Prostate gland (tissue), 2 donors: ENCODE measurements at regions not wholly inside any gene's neighbourhood (a gene's known extent, or its start where the extent isn't known, plus 50 kb on each side); places are given as distances from the start of the nearest gene placed in this dataset.

ENCODE experiments used
- DNase-seq: peaks from one replicate; pipeline ENCODE4 v3.0.0-alpha.2; 2019; ENCODE audit warnings: low spot score
- H3K27ac ChIP-seq, 2 donors: fragments of 200-600 bp; sonication (generic); 2 replicates each; pipeline ENCODE4 v1.5.1; 2017 to 2019
- H3K27me3 ChIP-seq: fragments of 200-600 bp; sonication (generic); replicated peaks from 2 replicates; pipeline ENCODE4 v1.5.1; 2019; ENCODE audit not compliant: insufficient read depth
- H3K36me3 ChIP-seq, 2 donors: fragments of 200-600 bp; sonication (generic); 1 replicate in 1 of 2; 2 replicates in 1 of 2; pipeline versions ENCODE4 v1.5.1 to v1.8.1; 2017 to 2019
- H3K4me1 ChIP-seq: fragments of 200-600 bp; sonication (generic); replicated peaks from 2 replicates; pipeline ENCODE4 v1.5.1; 2019
- H3K4me3 ChIP-seq, 2 donors: fragments of 200-600 bp; sonication (generic); 2 replicates each; pipeline ENCODE4 v1.5.1; 2017 to 2019
- H3K9me3 ChIP-seq: fragments of 200-600 bp; sonication (generic); 2 replicates; pipeline ENCODE4 v1.5.1; 2017
- POLR2A ChIP-seq: fragments of 450-650 bp; IDR thresholded peaks from one replicate; pipeline ENCODE4 v1.6.1; 2016; ENCODE audit warnings: antibody characterized with exemption, mild to moderate bottlenecking
- POLR2AphosphoS5 ChIP-seq: sonication (generic); formaldehyde crosslinking; IDR thresholded peaks from one replicate; pipeline ENCODE4 v1.6.1; 2017; ENCODE audit warnings: antibody characterized with exemption
- WGBS: methylation state at CpG from one replicate; pipeline ENCODE4 v1.1.5; 2018; 5-methylcytosine and 5-hydroxymethylcytosine counted together
- intact Hi-C: fragments of 100-400 bp; cut with DNase I; formaldehyde crosslinking; loops from one replicate; pipeline ENCODE4 v1.14.2; 2022
- TF ChIP-seq, protein P1 (sequence below), 4 experiments: fragments of 200-600 bp in 2 of 4; fragments of 450-650 bp in 2 of 4; sonication (generic) in 2 of 4; IDR thresholded peaks; 1 replicate in 3 of 4; 2 replicates in 1 of 4; pipeline ENCODE4 v1.5.1; 2016 to 2019; ENCODE audit warnings: antibody characterized with exemption in 4 of 4, mild to moderate bottlenecking in 2 of 4, moderate library complexity in 2 of 4

GRCh38 chr2:10964052-10964790, 52.5 kb downstream of the KCNF1 start:
- WGBS = 51% methylated on average over 14 of the region's 14 CpGs
- intact Hi-C loops = no loop called here
- Histone ChIP-seq H3K4me3 (no peak overlapping the region), H3K9me3 (no peaks in the 10 kb centered on the region), H3K36me3 (no peaks in the 10 kb centered on the region), H3K4me1 (no peaks in the 10 kb centered on the region), H3K27me3 (no peaks in the 10 kb centered on the region), H3K27ac (no peak overlapping the region)
- no peak for DNase-seq
- no peak for TF ChIP-seq POLR2AphosphoS5
- TF ChIP-seq, protein P1, sequence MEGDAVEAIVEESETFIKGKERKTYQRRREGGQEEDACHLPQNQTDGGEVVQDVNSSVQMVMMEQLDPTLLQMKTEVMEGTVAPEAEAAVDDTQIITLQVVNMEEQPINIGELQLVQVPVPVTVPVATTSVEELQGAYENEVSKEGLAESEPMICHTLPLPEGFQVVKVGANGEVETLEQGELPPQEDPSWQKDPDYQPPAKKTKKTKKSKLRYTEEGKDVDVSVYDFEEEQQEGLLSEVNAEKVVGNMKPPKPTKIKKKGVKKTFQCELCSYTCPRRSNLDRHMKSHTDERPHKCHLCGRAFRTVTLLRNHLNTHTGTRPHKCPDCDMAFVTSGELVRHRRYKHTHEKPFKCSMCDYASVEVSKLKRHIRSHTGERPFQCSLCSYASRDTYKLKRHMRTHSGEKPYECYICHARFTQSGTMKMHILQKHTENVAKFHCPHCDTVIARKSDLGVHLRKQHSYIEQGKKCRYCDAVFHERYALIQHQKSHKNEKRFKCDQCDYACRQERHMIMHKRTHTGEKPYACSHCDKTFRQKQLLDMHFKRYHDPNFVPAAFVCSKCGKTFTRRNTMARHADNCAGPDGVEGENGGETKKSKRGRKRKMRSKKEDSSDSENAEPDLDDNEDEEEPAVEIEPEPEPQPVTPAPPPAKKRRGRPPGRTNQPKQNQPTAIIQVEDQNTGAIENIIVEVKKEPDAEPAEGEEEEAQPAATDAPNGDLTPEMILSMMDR (IDR thresholded peaks at IDR 0.05) = no peak
- TF ChIP-seq POLR2A = no peak

DNA sequence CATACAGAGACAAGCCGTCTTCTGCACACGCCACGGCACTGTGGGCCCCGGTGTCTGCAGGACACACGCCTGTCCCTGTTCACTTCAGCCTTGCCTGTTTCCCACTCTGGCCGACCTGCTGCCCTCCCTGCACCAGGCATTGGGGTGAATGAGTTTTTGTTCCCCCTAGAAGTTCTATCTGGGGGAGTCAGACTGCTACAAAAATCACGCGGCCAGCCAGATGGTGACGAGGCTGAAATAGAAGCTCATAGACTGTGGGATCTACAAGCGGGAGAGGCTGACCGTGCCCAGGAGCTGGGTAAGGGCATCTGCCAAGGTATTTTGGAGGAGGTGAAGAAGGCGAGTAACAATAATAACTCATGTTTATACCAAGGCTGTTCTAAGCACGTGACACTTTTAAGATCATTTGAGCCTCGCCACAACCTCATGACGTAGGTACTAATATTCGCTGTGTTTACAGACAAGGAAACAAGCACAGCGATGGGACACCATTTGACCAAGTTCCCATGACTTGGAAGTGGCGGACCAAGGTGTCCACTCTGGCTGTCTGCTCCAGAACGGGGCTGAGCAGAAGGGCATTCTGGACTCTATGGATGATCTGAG, 53.6 kb downstream of the KCNF1 start:
- no peaks in the 10 kb centered on the region for H3K9me3 ChIP-seq
- intact Hi-C loops = no loop called here
- no peaks in the 10 kb centered on the region for H3K36me3 ChIP-seq
- H3K4me1 ChIP-seq = no peaks in the 10 kb centered on the region
- 95% methylated on average over 19 of the region's 19 CpGs for WGBS
- no peak overlapping the region for H3K27ac ChIP-seq
- H3K4me3 ChIP-seq = no peak overlapping the region
- no peaks in the 10 kb centered on the region for H3K27me3 ChIP-seq
- TF ChIP-seq, protein P1 (IDR thresholded peaks at IDR 0.05) = no peak
- TF ChIP-seq POLR2A = no peak
- no peak for DNase-seq

DNA sequence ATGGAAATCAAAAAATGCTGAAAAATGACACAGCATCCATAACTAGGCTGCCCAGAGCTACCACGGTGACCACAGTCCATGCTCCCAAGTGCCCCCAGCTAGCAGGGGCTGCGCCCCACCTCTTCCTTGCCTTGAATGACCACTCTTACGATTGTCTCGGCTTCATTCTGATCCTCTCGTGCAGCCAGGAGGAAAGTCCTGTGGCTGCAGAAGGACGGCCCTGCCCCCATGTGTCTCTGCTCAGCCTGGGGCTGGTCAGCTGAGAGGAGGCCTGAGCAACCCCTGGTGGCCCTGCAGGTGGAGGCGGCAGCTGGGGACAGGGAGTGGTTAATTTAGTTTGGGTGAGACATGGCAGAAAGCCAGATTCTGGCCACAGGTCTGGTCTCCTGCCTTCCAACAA, 54.3 kb downstream of the KCNF1 start:
- no peak overlapping the region for H3K27ac ChIP-seq
- H3K9me3 ChIP-seq = no peaks in the 10 kb centered on the region
- no peak for DNase-seq
- TF ChIP-seq, protein P1 (IDR thresholded peaks at IDR 0.05) = no peak
- TF ChIP-seq POLR2A (no peak), POLR2AphosphoS5 (no peak)
- intact Hi-C loops = no loop called here
- H3K4me1 ChIP-seq = no peaks in the 10 kb centered on the region
- H3K36me3 ChIP-seq = no peaks in the 10 kb centered on the region
- WGBS = 93% methylated on average over 7 of the region's 7 CpGs
- no peak overlapping the region for H3K4me3 ChIP-seq
- no peaks in the 10 kb centered on the region for H3K27me3 ChIP-seq

- Histone ChIP-seq H3K36me3 (no peaks in the 10 kb centered on the region), H3K27me3 (no peaks in the 10 kb centered on the region), H3K27ac (no peak overlapping the region), H3K4me3 (no peak overlapping the region), H3K4me1 (no peaks in the 10 kb centered on the region), H3K9me3 (no peaks in the 10 kb centered on the region)
- no peak for DNase-seq
- TF ChIP-seq POLR2A (no peak), POLR2AphosphoS5 (no peak)
- TF ChIP-seq, protein P1 (IDR thresholded peaks at IDR 0.05) = no peak
- 91% methylated on average over 13 of the region's 13 CpGs for WGBS
- intact Hi-C loops = no loop called here
These were observed 55.0 kb downstream of the KCNF1 start for GRCh38 chr2:10966741-10967140.

DNA sequence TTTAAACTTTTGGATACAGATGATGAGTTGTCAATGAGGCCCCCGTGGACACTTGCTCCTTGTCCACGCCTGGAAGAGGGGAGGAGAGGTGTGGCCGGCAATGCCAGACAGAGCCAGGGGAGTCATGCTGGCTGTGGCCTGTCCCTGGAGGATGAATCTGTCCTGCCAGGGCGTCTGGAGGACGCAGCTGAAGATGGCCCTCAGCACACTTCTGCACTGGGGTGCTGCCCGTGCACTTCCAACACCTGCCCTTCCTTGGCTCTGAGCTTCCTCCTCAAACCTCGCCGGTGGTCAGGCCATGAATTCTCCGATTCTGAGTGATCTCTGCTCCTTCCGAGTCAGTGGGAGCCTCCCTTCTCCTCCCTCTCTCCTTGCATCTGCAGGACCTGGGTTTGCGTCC, 56.4 kb downstream of the KCNF1 start:
- Histone ChIP-seq H3K9me3 (no peaks in the 10 kb centered on the region), H3K27me3 (no peaks in the 10 kb centered on the region), H3K4me3 (no peak overlapping the region), H3K36me3 (no peaks in the 10 kb centered on the region), H3K27ac (no peak overlapping the region), H3K4me1 (no peaks in the 10 kb centered on the region)
- DNase-seq = no peak
- WGBS = 86% methylated on average over 11 of the region's 11 CpGs
- TF ChIP-seq, protein P1 (IDR thresholded peaks at IDR 0.05) = no peak
- intact Hi-C loops = no loop called here
